ENCODE measurements at regions not wholly inside any gene's neighbourhood (a gene's known extent, or its start where the extent isn't known, plus 50 kb on each side); places are given as distances from the start of the nearest gene placed in this dataset.
"Not testable (repeated sequence)": the region's sequence is repeated elsewhere in the genome, so short reads cannot be mapped to it uniquely, and the experiment has no call there.

- DNase-seq = peak; percentile 4
Measured at GRCh38 chr13:80740071-80740470, 399.1 kb upstream of the SPRY2 start.

- DNase-seq = no peak
Measured at GRCh38 chr13:80737513-80737912, 396.6 kb upstream of the SPRY2 start.

GRCh38 chr13:80727321-80727975 lies 386.5 kb upstream of the SPRY2 start:
- no peak for DNase-seq

GRCh38 chr13:80726868-80727267 lies 385.9 kb upstream of the SPRY2 start:
- no peak for DNase-seq

GRCh38 chr13:80721689-80722088 lies 380.8 kb upstream of the SPRY2 start:
- DNase-seq = no peak

- DNase-seq = no peak
Measured at GRCh38 chr13:80718970-80719369, 378.0 kb upstream of the SPRY2 start.

- no peak for DNase-seq
Measured at GRCh38 chr13:80717776-80718175, 376.9 kb upstream of the SPRY2 start.

- DNase-seq = peak; percentile 83
Measured at GRCh38 chr13:80716610-80717081, 375.7 kb upstream of the SPRY2 start.

GRCh38 chr13:80712026-80712425 lies 371.1 kb upstream of the SPRY2 start:
- DNase-seq = no peak

- DNase-seq = no peak
Measured at GRCh38 chr13:80708791-80709190, 367.9 kb upstream of the SPRY2 start.

- no peak for DNase-seq
Measured at GRCh38 chr13:80707000-80707983, 366.4 kb upstream of the SPRY2 start.

GRCh38 chr13:80706164-80706471 lies 365.2 kb upstream of the SPRY2 start:
- DNase-seq = no peak

GRCh38 chr13:80705371-80706163 lies 364.6 kb upstream of the SPRY2 start:
- DNase-seq = no peak

- no peak for DNase-seq
Measured at GRCh38 chr13:80704369-80704768, 363.4 kb upstream of the SPRY2 start.

GRCh38 chr13:80695841-80696240 lies 354.9 kb upstream of the SPRY2 start:
- DNase-seq = no peak

GRCh38 chr13:80691814-80692213 lies 350.9 kb upstream of the SPRY2 start:
- DNase-seq = not testable (repeated sequence)

- no peak for DNase-seq
Measured at GRCh38 chr13:80690208-80690607, 349.3 kb upstream of the SPRY2 start.

- DNase-seq = no peak
Measured at GRCh38 chr13:80688593-80688992, 347.7 kb upstream of the SPRY2 start.

- no peak for DNase-seq
Measured at GRCh38 chr13:80685942-80686341, 345.0 kb upstream of the SPRY2 start.

- DNase-seq = no peak
Measured at GRCh38 chr13:80684217-80684991, 343.5 kb upstream of the SPRY2 start.

GRCh38 chr13:80680786-80681366 lies 339.9 kb upstream of the SPRY2 start:
- DNase-seq = no peak

GRCh38 chr13:80679423-80679822 lies 338.5 kb upstream of the SPRY2 start:
- DNase-seq = no peak
